ENCODE measurements at regions not wholly inside any gene's neighbourhood (a gene's known extent, or its start where the extent isn't known, plus 50 kb on each side); places are given as distances from the start of the nearest gene placed in this dataset.

GRCh38 chr12:107864235-107864634 is 89.7 kb downstream of the ASCL4 start:
- TF ChIP-seq TAF1 (IDR thresholded peaks at IDR 0.05; ENCODE audit: low read depth) (no peak), RAD21 (IDR thresholded peaks at IDR 0.05; ENCODE audit: low read depth) (no peak), YY1 (IDR thresholded peaks at IDR 0.05; ENCODE audit: low read depth) (no peak), FOXM1 (IDR thresholded peaks at IDR 0.05; ENCODE audit: borderline replicate concordance, low read depth) (no peak), CREB1 (IDR thresholded peaks at IDR 0.05; ENCODE audit: low read depth) (no peak), EP300 (IDR thresholded peaks at IDR 0.05; ENCODE audit: borderline replicate concordance) (no peak), ZBTB7A (IDR thresholded peaks at IDR 0.05; ENCODE audit: low read depth) (no peak), EGR1 (IDR thresholded peaks at IDR 0.05) (no peak)

Data from Ishikawa (cell line).